ENCODE measurements at regions not wholly inside any gene's neighbourhood (a gene's known extent, or its start where the extent isn't known, plus 50 kb on each side); places are given as distances from the start of the nearest gene placed in this dataset.

- no peak for DNase-seq (ENCODE audit: low spot score)
These were observed 451.3 kb downstream of the NTRK3 start for GRCh38 chr15:87805117-87805820.

- DNase-seq (ENCODE audit: low spot score): no peak
These were observed 452.1 kb downstream of the NTRK3 start for GRCh38 chr15:87804451-87804850.

- no peak for DNase-seq (ENCODE audit: low spot score)
These were observed 456.7 kb downstream of the NTRK3 start for GRCh38 chr15:87799838-87800237.

GRCh38 chr15:87799428-87799827, 457.1 kb downstream of the NTRK3 start:
- DNase-seq (ENCODE audit: low spot score): no peak

GRCh38 chr15:87793725-87794124, 462.8 kb downstream of the NTRK3 start:
- DNase-seq (ENCODE audit: low spot score): no peak

- DNase-seq (ENCODE audit: low spot score): no peak
These were observed 464.1 kb downstream of the NTRK3 start for GRCh38 chr15:87792250-87793040.

GRCh38 chr15:87781959-87782625, 474.4 kb downstream of the NTRK3 start:
- no peak for DNase-seq (ENCODE audit: low spot score)

GRCh38 chr15:87779746-87780145, 476.8 kb downstream of the NTRK3 start:
- no peak for DNase-seq (ENCODE audit: low spot score)

GRCh38 chr15:87778358-87778757, 478.2 kb downstream of the NTRK3 start:
- DNase-seq (ENCODE audit: low spot score): no peak

GRCh38 chr15:87777054-87777561, 479.4 kb downstream of the NTRK3 start:
- DNase-seq (ENCODE audit: low spot score): no peak

GRCh38 chr15:87767516-87767915, 489.0 kb downstream of the NTRK3 start:
- DNase-seq (ENCODE audit: low spot score): no peak

- no peak for DNase-seq (ENCODE audit: low spot score)
These were observed 491.9 kb downstream of the NTRK3 start for GRCh38 chr15:87764461-87765240.

- DNase-seq (ENCODE audit: low spot score): no peak
These were observed 492.7 kb downstream of the NTRK3 start for GRCh38 chr15:87763837-87764236.

GRCh38 chr15:87761736-87762509, 494.6 kb downstream of the NTRK3 start:
- no peak for DNase-seq (ENCODE audit: low spot score)

GRCh38 chr15:87760547-87761314, 495.8 kb downstream of the NTRK3 start:
- DNase-seq (ENCODE audit: low spot score): no peak

GRCh38 chr15:87758794-87759418, 497.6 kb downstream of the NTRK3 start:
- DNase-seq (ENCODE audit: low spot score): no peak

- DNase-seq (ENCODE audit: low spot score): no peak
These were observed 499.5 kb downstream of the NTRK3 start for GRCh38 chr15:87757084-87757483.

GRCh38 chr15:87756072-87756471, 500.5 kb downstream of the NTRK3 start:
- DNase-seq (ENCODE audit: low spot score): no peak

- no peak for DNase-seq (ENCODE audit: low spot score)
These were observed 501.3 kb downstream of the NTRK3 start for GRCh38 chr15:87755226-87755625.

GRCh38 chr15:87753539-87753938, 503.0 kb downstream of the NTRK3 start:
- no peak for DNase-seq (ENCODE audit: low spot score)

Measured in LoVo (cell line).